GM23338 (cell line): ENCODE measurements at regions not wholly inside any gene's neighbourhood (a gene's known extent, or its start where the extent isn't known, plus 50 kb on each side); places are given as distances from the start of the nearest gene placed in this dataset.
A peak's percentile ranks its signal among the peaks of the same experiment; 100 is the strongest.

Source experiments
- ATAC-seq: fragments of 200-7000 bp; cut with Tn5 transposase; 3 replicates; pipeline ENCODE4 v1.9.1; 2020
- DNase-seq: peaks from one replicate; pipeline ENCODE4 v3.0.0-alpha.2; 2015; ENCODE audit warnings: low spot score
- H2AFZ ChIP-seq: fragments of 200-600 bp; sonication (generic); 2 replicates; pipeline ENCODE4 v1.8.0; 2016; ENCODE audit warnings: antibody characterized with exemption, mild to moderate bottlenecking, moderate library complexity
- H3F3A ChIP-seq: fragments of 200-600 bp; sonication (generic); replicated peaks from 2 replicates; pipeline ENCODE4 v1.8.0; 2017; ENCODE audit warnings: antibody characterized with exemption, mixed run types, low read depth
- H3K27ac ChIP-seq: fragments of 200-600 bp; sonication (generic); 2 replicates; pipeline ENCODE4 v1.6.1; 2016; ENCODE audit warnings: low read depth
- H3K27me3 ChIP-seq: fragments of 200-600 bp; sonication (generic); 2 replicates; pipeline ENCODE4 v1.8.0; 2016; ENCODE audit warnings: mild to moderate bottlenecking, mixed run types, moderate library complexity; ENCODE audit not compliant: insufficient read depth
- H3K36me3 ChIP-seq: fragments of 200-600 bp; sonication (generic); 2 replicates; pipeline ENCODE4 v1.8.0; 2016; ENCODE audit warnings: mild to moderate bottlenecking; ENCODE audit not compliant: insufficient read depth
- H3K4me1 ChIP-seq: fragments of 200-600 bp; sonication (generic); 2 replicates; pipeline ENCODE4 v1.8.0; 2016; ENCODE audit warnings: mild to moderate bottlenecking, moderate library complexity; ENCODE audit not compliant: insufficient read depth
- H3K4me2 ChIP-seq: fragments of 200-600 bp; sonication (generic); 2 replicates; pipeline ENCODE4 v1.7.1; 2017; ENCODE audit warnings: mixed run types
- H3K4me3 ChIP-seq: fragments of 200-600 bp; sonication (generic); 2 replicates; pipeline ENCODE4 v1.6.1; 2016; ENCODE audit warnings: mixed run types
- H3K79me2 ChIP-seq: fragments of 200-600 bp; sonication (generic); replicated peaks from 2 replicates; pipeline ENCODE4 v1.8.0; 2017; ENCODE audit warnings: mild to moderate bottlenecking; ENCODE audit not compliant: insufficient read depth
- H3K9me2 ChIP-seq: fragments of 200-600 bp; sonication (generic); 2 replicates; pipeline ENCODE4 v1.8.0; 2017; ENCODE audit not compliant: insufficient read depth
- H4K20me1 ChIP-seq: fragments of 200-600 bp; sonication (generic); replicated peaks from 2 replicates; pipeline ENCODE4 v1.8.0; 2017; ENCODE audit warnings: mild to moderate bottlenecking; ENCODE audit not compliant: insufficient read depth
- H3K27ac Mint-ChIP-seq: 2 replicates; pipeline ENCODE4 v1.8.0; 2020; ENCODE audit warnings: inconsistent platforms, mild to moderate bottlenecking, moderate library complexity, mixed read lengths
- H3K27me3 Mint-ChIP-seq: 3 replicates; pipeline ENCODE4 v1.8.0; 2022; ENCODE audit warnings: low read depth, mild to moderate bottlenecking, moderate library complexity, mixed read lengths, inconsistent platforms; ENCODE audit not compliant: insufficient read depth, poor library complexity
- H3K36me3 Mint-ChIP-seq: 3 replicates; pipeline ENCODE4 v1.8.0; 2021; ENCODE audit warnings: low read depth, mild to moderate bottlenecking, inconsistent platforms, moderate library complexity, mixed read lengths
- H3K4me1 Mint-ChIP-seq: 3 replicates; pipeline ENCODE4 v1.8.0; 2020; ENCODE audit warnings: mild to moderate bottlenecking, inconsistent platforms, mixed read lengths
- H3K4me3 Mint-ChIP-seq: 3 replicates; pipeline ENCODE4 v1.8.0; 2021; ENCODE audit warnings: moderate library complexity, mild to moderate bottlenecking, inconsistent platforms, mixed read lengths
- H3K9me3 Mint-ChIP-seq: 3 replicates; pipeline ENCODE4 v1.8.0; 2020; ENCODE audit warnings: moderate library complexity, mild to moderate bottlenecking, inconsistent platforms, mixed read lengths
- CREB1 ChIP-seq: fragments of 250-450 bp; sonication (Bioruptor Pico); IDR thresholded peaks from 2 replicates; pipeline ENCODE4 v1.5.0; 2020; ENCODE audit warnings: low read depth, mild to moderate bottlenecking, moderate library complexity
- CTCF ChIP-seq, 2 experiments: fragments of 200-600 bp in 1 of 2; sonication (generic) in 1 of 2; conservative IDR thresholded peaks; 2 replicates each; pipeline versions ENCODE4 v1.5.1 to v1.6.1; 2016 to 2017; ENCODE audit warnings: antibody characterized with exemption in 2 of 2, low read depth in 2 of 2, mild to moderate bottlenecking in 2 of 2, moderate library complexity in 1 of 2
- EZH2phosphoT487 ChIP-seq: fragments of 200-600 bp; sonication (generic); IDR thresholded peaks from one replicate; pipeline ENCODE4 v1.8.1; 2018; ENCODE audit warnings: antibody characterized with exemption; ENCODE audit not compliant: unreplicated experiment
- JUNB ChIP-seq: IDR thresholded peaks from one replicate; pipeline ENCODE4 v1.6.1; 2016; ENCODE audit warnings: antibody characterized with exemption; ENCODE audit not compliant: unreplicated experiment
- POLR2AphosphoS5 ChIP-seq: IDR thresholded peaks from 2 replicates; pipeline ENCODE4 v1.6.1; 2016; ENCODE audit warnings: antibody characterized with exemption, low read depth
- REST ChIP-seq: IDR thresholded peaks from one replicate; pipeline ENCODE4 v1.6.1; 2018; ENCODE audit warnings: antibody characterized with exemption; ENCODE audit not compliant: unreplicated experiment
- STAT1 ChIP-seq: IDR thresholded peaks from one replicate; pipeline ENCODE4 v1.6.1; 2016; ENCODE audit warnings: antibody characterized with exemption; ENCODE audit not compliant: unreplicated experiment
- ZNF114 ChIP-seq: fragments of 250-450 bp; sonication (Bioruptor Pico); IDR thresholded peaks from 2 replicates; pipeline ENCODE4 v1.5.0; 2020; ENCODE audit warnings: mild to moderate bottlenecking, moderate library complexity
- ZNF331 ChIP-seq: fragments of 250-450 bp; sonication (Bioruptor Pico); IDR thresholded peaks from 2 replicates; pipeline ENCODE4 v1.5.0; 2020; ENCODE audit warnings: low read depth, mild to moderate bottlenecking, moderate library complexity
- ZNF462 ChIP-seq: fragments of 250-450 bp; sonication (Bioruptor Pico); IDR thresholded peaks from 2 replicates; pipeline ENCODE4 v1.5.0; 2020; ENCODE audit warnings: mild to moderate bottlenecking, moderate library complexity

GRCh38 chr7:9776900-9777299 is 1196.8 kb upstream of the PHF14 start:
- Histone ChIP-seq H2AFZ (no peak overlapping the region), H3K27me3 (no peaks in the 10 kb centered on the region), H3F3A (no peaks in the 10 kb centered on the region), H3K27ac (no peak overlapping the region), H3K4me3 (no peak overlapping the region), H4K20me1 (no peaks in the 10 kb centered on the region), H3K4me1 (no peaks in the 10 kb centered on the region), H3K4me2 (no peak overlapping the region), H3K79me2 (no peaks in the 10 kb centered on the region), H3K9me2 (no peaks in the 10 kb centered on the region), H3K36me3 (no peaks in the 10 kb centered on the region)
- DNase-seq (peak; percentile 36), ATAC-seq (no peak)
- Mint-ChIP-seq H3K36me3 (no peaks in the 10 kb centered on the region), H3K4me1 (no peaks in the 10 kb centered on the region), H3K9me3 (no peaks in the 10 kb centered on the region), H3K4me3 (no peak overlapping the region), H3K27ac (no peak overlapping the region), H3K27me3 (no peaks in the 10 kb centered on the region)
- TF ChIP-seq JUNB (no peak), STAT1 (no peak), CTCF (conservative IDR thresholded peaks at IDR 0.05; ENCODE audit: low read depth in 2 of 2) (no peak), REST (peak; percentile 78), ZNF331 (CRISPR knock-in tag) (no peak), CREB1 (CRISPR knock-in tag) (no peak)

- H2AFZ ChIP-seq: no peak overlapping the region
- H3K36me3 Mint-ChIP-seq: no peaks in the 10 kb centered on the region
- no peak overlapping the region for H3K27ac Mint-ChIP-seq
- H3K9me3 Mint-ChIP-seq: no peaks in the 10 kb centered on the region
- no peaks in the 10 kb centered on the region for H3K27me3 Mint-ChIP-seq
- no peak overlapping the region for H3K4me2 ChIP-seq
- H3F3A ChIP-seq: no peaks in the 10 kb centered on the region
- no peaks in the 10 kb centered on the region for H3K36me3 ChIP-seq
- ATAC-seq (no peak), DNase-seq (no peak)
- H3K4me3 ChIP-seq: no peak overlapping the region
- H3K4me3 Mint-ChIP-seq: no peak overlapping the region
- no peak overlapping the region for H3K27ac ChIP-seq
- H3K27me3 ChIP-seq: no peaks in the 10 kb centered on the region
- no peaks in the 10 kb centered on the region for H3K9me2 ChIP-seq
- no peaks in the 10 kb centered on the region for H4K20me1 ChIP-seq
- no peaks in the 10 kb centered on the region for H3K4me1 Mint-ChIP-seq
- H3K79me2 ChIP-seq: no peaks in the 10 kb centered on the region
- H3K4me1 ChIP-seq: no peaks in the 10 kb centered on the region
- TF ChIP-seq ZNF462 (CRISPR knock-in tag) (no peak), POLR2AphosphoS5 (no peak), JUNB (no peak), CREB1 (CRISPR knock-in tag) (no peak), EZH2phosphoT487 (no peak), ZNF114 (CRISPR knock-in tag) (no peak), ZNF331 (CRISPR knock-in tag) (no peak)
Measured at GRCh38 chr7:9778367-9778766, 1195.3 kb upstream of the PHF14 start.
